GM12875 (cell line): ENCODE measurements at regions not wholly inside any gene's neighbourhood (a gene's known extent, or its start where the extent isn't known, plus 50 kb on each side); places are given as distances from the start of the nearest gene placed in this dataset.
A peak's percentile ranks its signal among the peaks of the same experiment; 100 is the strongest.
"Not testable (repeated sequence)": the region's sequence is repeated elsewhere in the genome, so short reads cannot be mapped to it uniquely, and the experiment has no call there.

Source experiments
- H3K4me3 ChIP-seq: one replicate; pipeline ENCODE4 v1.5.1; 2011; ENCODE audit warnings: low read depth, low read length, control low read depth
- CTCF ChIP-seq: IDR thresholded peaks from 2 replicates; pipeline ENCODE4 v1.5.1; 2011; ENCODE audit warnings: low read depth, mild to moderate bottlenecking, control low read depth, inconsistent platforms, low read length, moderate library complexity, borderline replicate concordance; ENCODE audit not compliant: insufficient read depth

GRCh38 chr10:62491597-62491996 lies 117.4 kb downstream of the ZNF365 start:
- TF ChIP-seq CTCF = no peak
- no peak overlapping the region for H3K4me3 ChIP-seq

- peak; percentile 42; the same call in 1 of the 2 replicates for TF ChIP-seq CTCF
Measured at GRCh38 chr10:62492012-62492869, 118.1 kb downstream of the ZNF365 start.

GRCh38 chr10:62492870-62493180 lies 118.7 kb downstream of the ZNF365 start:
- no peak for TF ChIP-seq CTCF
- no peak overlapping the region for H3K4me3 ChIP-seq

More at GRCh38 chr10:62492012-62492869, 118.1 kb downstream of the ZNF365 start:
- no peak overlapping the region for H3K4me3 ChIP-seq

- H3K4me3 ChIP-seq = no peak overlapping the region
- no peak for TF ChIP-seq CTCF
Measured at GRCh38 chr10:62496925-62497324, 122.8 kb downstream of the ZNF365 start.

GRCh38 chr10:62498271-62498670 lies 124.1 kb downstream of the ZNF365 start:
- no peak for TF ChIP-seq CTCF
- H3K4me3 ChIP-seq = no peak overlapping the region

GRCh38 chr10:62500116-62500515 lies 125.9 kb downstream of the ZNF365 start:
- H3K4me3 ChIP-seq = not testable (repeated sequence)

GRCh38 chr10:62501547-62501946 lies 127.4 kb downstream of the ZNF365 start:
- no peak overlapping the region for H3K4me3 ChIP-seq
- TF ChIP-seq CTCF = no peak
